H9 (cell line): ENCODE measurements at regions not wholly inside any gene's neighbourhood (a gene's known extent, or its start where the extent isn't known, plus 50 kb on each side); places are given as distances from the start of the nearest gene placed in this dataset.

Experiments
- DNase-seq: peaks from one replicate; pipeline ENCODE4 v3.0.0-alpha.2; 2017
- H2AFZ ChIP-seq: one replicate; pipeline ENCODE4 v1.6.1; 2013; ENCODE audit warnings: mild to moderate bottlenecking, low read length, control low read depth, moderate library complexity
- H2AK5ac ChIP-seq: 2 replicates; pipeline ENCODE4 v1.6.1; 2013; ENCODE audit warnings: low read length, control low read depth, mixed read lengths; ENCODE audit not compliant: insufficient read length
- H2BK120ac ChIP-seq: one replicate; pipeline ENCODE4 v1.6.1; 2013; ENCODE audit warnings: low read depth, mild to moderate bottlenecking, low read length, control low read depth, inconsistent platforms; ENCODE audit not compliant: poor library complexity, severe bottlenecking
- H2BK12ac ChIP-seq: 2 replicates; pipeline ENCODE4 v1.6.1; 2013; ENCODE audit warnings: low read length, control low read depth, mixed read lengths, low read depth; ENCODE audit not compliant: insufficient read length
- H2BK15ac ChIP-seq: 2 replicates; pipeline ENCODE4 v1.6.1; 2013; ENCODE audit warnings: low read depth, low read length, control low read depth
- H2BK20ac ChIP-seq: one replicate; pipeline ENCODE4 v1.6.1; 2013; ENCODE audit warnings: low read depth, mild to moderate bottlenecking, low read length, control low read depth, inconsistent platforms; ENCODE audit not compliant: poor library complexity, severe bottlenecking
- H2BK5ac ChIP-seq: 2 replicates; pipeline ENCODE4 v1.6.1; 2013; ENCODE audit warnings: low read length, control low read depth, mixed read lengths; ENCODE audit not compliant: insufficient read length
- H3K14ac ChIP-seq: 2 replicates; pipeline ENCODE4 v1.6.1; 2013; ENCODE audit warnings: low read length, control low read depth; ENCODE audit not compliant: insufficient read depth
- H3K18ac ChIP-seq: 2 replicates; pipeline ENCODE4 v1.6.1; 2013; ENCODE audit warnings: low read depth, mild to moderate bottlenecking, mixed read lengths, low read length, control low read depth; ENCODE audit not compliant: insufficient read length
- H3K23ac ChIP-seq: 2 replicates; pipeline ENCODE4 v1.6.1; 2013; ENCODE audit warnings: low read length, control low read depth, mixed read lengths, low read depth; ENCODE audit not compliant: insufficient read length
- H3K23me2 ChIP-seq: 2 replicates; pipeline ENCODE4 v1.6.1; 2013; ENCODE audit warnings: low read depth, mild to moderate bottlenecking, mixed read lengths, low read length, control low read depth; ENCODE audit not compliant: insufficient read length, poor library complexity, severe bottlenecking
- H3K27ac ChIP-seq: 2 replicates; pipeline ENCODE4 v1.5.1; 2013; ENCODE audit warnings: low read length, control low read depth, mixed read lengths, low read depth; ENCODE audit not compliant: insufficient read length
- H3K27me3 ChIP-seq: 2 replicates; pipeline ENCODE4 v1.6.1; 2013; ENCODE audit warnings: low read length, control low read depth, inconsistent platforms; ENCODE audit not compliant: insufficient read depth
- H3K4ac ChIP-seq: 2 replicates; pipeline ENCODE4 v1.6.1; 2013; ENCODE audit warnings: low read depth, mild to moderate bottlenecking, control low read depth, inconsistent platforms, low read length, moderate library complexity
- H3K4me1 ChIP-seq: 2 replicates; pipeline ENCODE4 v1.6.1; 2013; ENCODE audit warnings: low read length, control low read depth, inconsistent platforms; ENCODE audit not compliant: insufficient read depth
- H3K4me2 ChIP-seq: 2 replicates; pipeline ENCODE4 v1.6.1; 2013; ENCODE audit warnings: low read length, control low read depth, mixed read lengths; ENCODE audit not compliant: insufficient read length, insufficient read depth
- H3K56ac ChIP-seq: 2 replicates; pipeline ENCODE4 v1.6.1; 2013; ENCODE audit warnings: low read depth, mild to moderate bottlenecking, mixed read lengths, low read length, control low read depth; ENCODE audit not compliant: insufficient read length
- H3K79me1 ChIP-seq: 2 replicates; pipeline ENCODE4 v1.6.1; 2013; ENCODE audit warnings: low read depth, mild to moderate bottlenecking, moderate library complexity, low read length, control low read depth, inconsistent platforms; ENCODE audit not compliant: insufficient read depth, poor library complexity, severe bottlenecking
- H3K79me2 ChIP-seq: 2 replicates; pipeline ENCODE4 v1.6.1; 2013; ENCODE audit warnings: low read length, control low read depth, inconsistent platforms; ENCODE audit not compliant: insufficient read depth
- H3K9ac ChIP-seq: 2 replicates; pipeline ENCODE4 v1.6.1; 2013; ENCODE audit warnings: low read length, control low read depth, mixed read lengths; ENCODE audit not compliant: insufficient read length; ENCODE audit errors: extremely low read depth
- H3K9me3 ChIP-seq: one replicate; pipeline ENCODE4 v1.6.1; 2013; ENCODE audit warnings: low read depth, low read length, inconsistent platforms; ENCODE audit not compliant: control insufficient read depth
- H3T11ph ChIP-seq: one replicate; pipeline ENCODE4 v1.6.1; 2013; ENCODE audit warnings: mild to moderate bottlenecking, low read length, control low read depth, inconsistent platforms
- H4K20me1 ChIP-seq: one replicate; pipeline ENCODE4 v1.6.1; 2013; ENCODE audit not compliant: control insufficient read depth, insufficient read length, insufficient read depth
- H4K5ac ChIP-seq: 2 replicates; pipeline ENCODE4 v1.6.1; 2013; ENCODE audit warnings: low read depth, mild to moderate bottlenecking, mixed read lengths, low read length, control low read depth; ENCODE audit not compliant: insufficient read length
- H4K8ac ChIP-seq: replicated peaks from 2 replicates; pipeline ENCODE4 v1.6.1; 2013; ENCODE audit warnings: low read length, control low read depth, mixed read lengths, low read depth; ENCODE audit not compliant: insufficient read length
- H4K91ac ChIP-seq: 2 replicates; pipeline ENCODE4 v1.6.1; 2013; ENCODE audit warnings: low read depth, mild to moderate bottlenecking, moderate library complexity, mixed read lengths, low read length, control low read depth; ENCODE audit not compliant: insufficient read length
- H3K27ac Mint-ChIP-seq, 3 experiments: 2 replicates in 2 of 3; 3 replicates in 1 of 3; pipeline ENCODE4 v1.8.0; 2020 to 2021; ENCODE audit warnings: mixed read lengths in 3 of 3, mild to moderate bottlenecking in 1 of 3, moderate library complexity in 1 of 3
- H3K27me3 Mint-ChIP-seq: 2 replicates; pipeline ENCODE4 v1.8.0; 2021; ENCODE audit warnings: low read depth, mild to moderate bottlenecking, moderate library complexity, mixed read lengths
- H3K36me3 Mint-ChIP-seq, 3 experiments: 2 replicates in 2 of 3; 3 replicates in 1 of 3; pipeline ENCODE4 v1.8.0; 2020 to 2021; ENCODE audit warnings: low read depth in 3 of 3, mixed read lengths in 3 of 3; ENCODE audit not compliant: insufficient read depth in 1 of 3
- H3K4me1 Mint-ChIP-seq, 2 experiments: 2 replicates each; pipeline ENCODE4 v1.8.0; 2020; ENCODE audit warnings: mixed read lengths in 2 of 2
- H3K4me3 Mint-ChIP-seq, 2 experiments: 2 replicates in 1 of 2; 3 replicates in 1 of 2; pipeline ENCODE4 v1.8.0; 2020 to 2021; ENCODE audit warnings: mild to moderate bottlenecking in 2 of 2, mixed read lengths in 2 of 2, moderate library complexity in 1 of 2
- H3K9me3 Mint-ChIP-seq, 2 experiments: 2 replicates in 1 of 2; 3 replicates in 1 of 2; pipeline ENCODE4 v1.8.0; 2020; ENCODE audit warnings: mild to moderate bottlenecking in 2 of 2, mixed read lengths in 2 of 2, moderate library complexity in 1 of 2
- WGBS: extraction: QIAGEN DNeasy Blood & Tissue Kit; methylation state at CpG from one replicate; pipeline ENCODE4 v1.1.7; 2013; ENCODE audit warnings: missing lambda C conversion rate, low lambda C conversion rate, mixed read lengths; ENCODE audit not compliant: insufficient read length; ENCODE audit errors: extremely low coverage; 5-methylcytosine and 5-hydroxymethylcytosine counted together
- TF ChIP-seq, protein P1 (sequence below): fragments of 200-600 bp; sonication (generic); conservative IDR thresholded peaks from 3 replicates; pipeline ENCODE4 v1.8.0; 2021; ENCODE audit warnings: antibody characterized with exemption, mild to moderate bottlenecking

GRCh38 chr7:81467964-81468363 lies 301.9 kb downstream of the HGF start:
- no peak overlapping the region for H2BK5ac ChIP-seq
- H3K4me1 ChIP-seq: no peaks in the 10 kb centered on the region
- Mint-ChIP-seq H3K27me3 (no peaks in the 10 kb centered on the region), H3K36me3 (no peaks in the 10 kb centered on the region), H3K4me3 (no peak overlapping the region), H3K4me1 (peaks cover 0 to 7% of the 10 kb centered on the region in 2 experiments; a peak in 3 of 4 replicates), H3K27ac (no peak overlapping the region), H3K9me3 (no peaks in the 10 kb centered on the region; a peak in 1 of 5 replicates)
- H2BK12ac ChIP-seq: no peak overlapping the region
- H3K27me3 ChIP-seq: no peaks in the 10 kb centered on the region
- no peak overlapping the region for H3K18ac ChIP-seq
- no peaks in the 10 kb centered on the region for H3K23me2 ChIP-seq
- H3K9ac ChIP-seq: no peak overlapping the region
- no peak overlapping the region for H3K27ac ChIP-seq
- H3K4ac ChIP-seq: no peak overlapping the region
- no peak overlapping the region for H3K23ac ChIP-seq
- no peak overlapping the region for H2BK20ac ChIP-seq
- no peaks in the 10 kb centered on the region for H3K9me3 ChIP-seq
- H3K56ac ChIP-seq: no peak overlapping the region
- no peaks in the 10 kb centered on the region for H4K20me1 ChIP-seq
- H2BK120ac ChIP-seq: no peak overlapping the region
- H3K79me2 ChIP-seq: no peaks in the 10 kb centered on the region
- no peak overlapping the region for H3K4me2 ChIP-seq
- H3K14ac ChIP-seq: no peak overlapping the region
- no peak overlapping the region for H4K5ac ChIP-seq
- H2BK15ac ChIP-seq: no peak overlapping the region
- H4K8ac ChIP-seq: no peak overlapping the region
- DNase-seq: no peak
- H4K91ac ChIP-seq: no peak overlapping the region
- no peak overlapping the region for H2AFZ ChIP-seq
- H3T11ph ChIP-seq: no peak overlapping the region
- H3K79me1 ChIP-seq: no peaks in the 10 kb centered on the region
- TF ChIP-seq, protein P1, sequence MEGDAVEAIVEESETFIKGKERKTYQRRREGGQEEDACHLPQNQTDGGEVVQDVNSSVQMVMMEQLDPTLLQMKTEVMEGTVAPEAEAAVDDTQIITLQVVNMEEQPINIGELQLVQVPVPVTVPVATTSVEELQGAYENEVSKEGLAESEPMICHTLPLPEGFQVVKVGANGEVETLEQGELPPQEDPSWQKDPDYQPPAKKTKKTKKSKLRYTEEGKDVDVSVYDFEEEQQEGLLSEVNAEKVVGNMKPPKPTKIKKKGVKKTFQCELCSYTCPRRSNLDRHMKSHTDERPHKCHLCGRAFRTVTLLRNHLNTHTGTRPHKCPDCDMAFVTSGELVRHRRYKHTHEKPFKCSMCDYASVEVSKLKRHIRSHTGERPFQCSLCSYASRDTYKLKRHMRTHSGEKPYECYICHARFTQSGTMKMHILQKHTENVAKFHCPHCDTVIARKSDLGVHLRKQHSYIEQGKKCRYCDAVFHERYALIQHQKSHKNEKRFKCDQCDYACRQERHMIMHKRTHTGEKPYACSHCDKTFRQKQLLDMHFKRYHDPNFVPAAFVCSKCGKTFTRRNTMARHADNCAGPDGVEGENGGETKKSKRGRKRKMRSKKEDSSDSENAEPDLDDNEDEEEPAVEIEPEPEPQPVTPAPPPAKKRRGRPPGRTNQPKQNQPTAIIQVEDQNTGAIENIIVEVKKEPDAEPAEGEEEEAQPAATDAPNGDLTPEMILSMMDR: no peak
- no peak overlapping the region for H2AK5ac ChIP-seq
- WGBS: no CpG with 5 or more reads among the region's 4 CpGs
